ENCODE measurements at regions not wholly inside any gene's neighbourhood (a gene's known extent, or its start where the extent isn't known, plus 50 kb on each side); places are given as distances from the start of the nearest gene placed in this dataset.

- peaks cover 9% of the 10 kb centered on the region for H3K4me1 Mint-ChIP-seq
- DNase-seq (ENCODE audit: low read depth, low spot score): no peak
Measured at GRCh38 chr11:131146827-131147490, 223.5 kb upstream of the NTM start.

GRCh38 chr11:131154351-131154750 lies 216.1 kb upstream of the NTM start:
- H3K36me3 Mint-ChIP-seq (ENCODE audit: low read depth): no peaks in the 10 kb centered on the region
- no peak overlapping the region for H3K4me3 Mint-ChIP-seq
- peaks cover 11% of the 10 kb centered on the region for H3K4me1 Mint-ChIP-seq
- H3K9me3 Mint-ChIP-seq: peaks cover 2% of the 10 kb centered on the region
- H3K27ac Mint-ChIP-seq (ENCODE audit: unreplicated experiment): no peak overlapping the region
- no peak for DNase-seq (ENCODE audit: low read depth, low spot score)
- peaks cover 2% of the 10 kb centered on the region for H3K27me3 Mint-ChIP-seq (ENCODE audit: low read depth)
- TF ChIP-seq CTCF (conservative IDR thresholded peaks at IDR 0.05): no peak

More at GRCh38 chr11:131146827-131147490, 223.5 kb upstream of the NTM start:
- Mint-ChIP-seq H3K9me3 (peaks cover 2% of the 10 kb centered on the region), H3K36me3 (ENCODE audit: low read depth) (no peaks in the 10 kb centered on the region), H3K27ac (ENCODE audit: unreplicated experiment) (no peak overlapping the region), H3K4me3 (no peak overlapping the region), H3K27me3 (ENCODE audit: low read depth) (peaks cover under 1% of the 10 kb centered on the region)
- TF ChIP-seq CTCF (conservative IDR thresholded peaks at IDR 0.05): no peak

GRCh38 chr11:131157678-131158077 lies 212.7 kb upstream of the NTM start:
- DNase-seq (ENCODE audit: low read depth, low spot score): no peak
- Mint-ChIP-seq H3K36me3 (ENCODE audit: low read depth) (no peaks in the 10 kb centered on the region), H3K27me3 (ENCODE audit: low read depth) (no peaks in the 10 kb centered on the region), H3K27ac (ENCODE audit: unreplicated experiment) (no peak overlapping the region), H3K9me3 (no peaks in the 10 kb centered on the region), H3K4me1 (no peaks in the 10 kb centered on the region), H3K4me3 (no peak overlapping the region)
- TF ChIP-seq CTCF (conservative IDR thresholded peaks at IDR 0.05): no peak

DNA sequence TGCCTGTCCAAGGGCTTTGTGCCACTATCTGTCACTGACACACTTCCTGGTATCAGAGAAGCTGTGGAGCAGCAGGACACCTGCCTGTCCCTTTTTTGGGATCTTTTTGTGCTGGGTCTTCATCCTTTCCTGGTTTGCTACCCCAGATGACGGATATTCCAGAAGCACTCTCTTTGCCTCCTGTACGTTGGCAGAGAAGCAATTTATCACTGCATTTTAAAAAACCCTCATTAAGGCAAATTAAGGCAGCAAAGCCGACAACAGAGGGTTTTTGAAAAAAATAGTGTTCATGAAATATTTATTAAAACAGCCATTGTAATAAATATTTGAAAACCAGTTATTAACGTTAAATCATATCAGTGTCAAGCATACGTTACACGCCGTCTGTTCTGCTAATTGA lies 209.6 kb upstream of the NTM start:
- H3K4me1 Mint-ChIP-seq: no peaks in the 10 kb centered on the region
- no peak for DNase-seq (ENCODE audit: low read depth, low spot score)
- H3K4me3 Mint-ChIP-seq: no peak overlapping the region
- H3K27me3 Mint-ChIP-seq (ENCODE audit: low read depth): no peaks in the 10 kb centered on the region
- H3K27ac Mint-ChIP-seq (ENCODE audit: unreplicated experiment): no peak overlapping the region
- H3K9me3 Mint-ChIP-seq: no peaks in the 10 kb centered on the region
- no peak for TF ChIP-seq CTCF (conservative IDR thresholded peaks at IDR 0.05)
- no peaks in the 10 kb centered on the region for H3K36me3 Mint-ChIP-seq (ENCODE audit: low read depth)

DNA sequence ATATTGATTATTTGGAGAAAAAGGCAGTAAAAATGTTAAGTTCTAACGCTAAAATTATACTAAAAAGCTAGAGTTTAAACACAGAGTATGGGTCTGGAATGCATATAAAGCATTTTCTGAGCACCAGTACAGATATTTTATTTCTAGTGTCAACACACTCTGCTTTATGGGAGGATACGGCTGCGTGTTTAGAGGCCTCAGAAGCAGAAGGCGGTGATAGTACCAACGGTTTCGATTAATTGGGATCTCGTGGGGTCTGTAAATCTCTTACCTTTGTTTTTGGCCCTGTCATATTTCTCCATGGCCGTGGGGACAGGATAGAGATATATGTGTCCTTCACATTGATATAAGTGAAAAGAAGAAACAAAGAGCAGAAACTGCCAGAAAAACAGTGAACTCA lies 206.8 kb upstream of the NTM start:
- TF ChIP-seq CTCF (conservative IDR thresholded peaks at IDR 0.05): no peak
- Mint-ChIP-seq H3K9me3 (no peaks in the 10 kb centered on the region), H3K4me1 (peaks cover 10% of the 10 kb centered on the region), H3K36me3 (ENCODE audit: low read depth) (no peaks in the 10 kb centered on the region), H3K27ac (ENCODE audit: unreplicated experiment) (no peak overlapping the region), H3K4me3 (no peak overlapping the region), H3K27me3 (ENCODE audit: low read depth) (no peaks in the 10 kb centered on the region)
- DNase-seq (ENCODE audit: low read depth, low spot score): no peak

All from neural crest cell (in vitro differentiated cells).